ENCODE measurements at regions not wholly inside any gene's neighbourhood (a gene's known extent, or its start where the extent isn't known, plus 50 kb on each side); places are given as distances from the start of the nearest gene placed in this dataset.
"Not testable (repeated sequence)": the region's sequence is repeated elsewhere in the genome, so short reads cannot be mapped to it uniquely, and the experiment has no call there.

DNA sequence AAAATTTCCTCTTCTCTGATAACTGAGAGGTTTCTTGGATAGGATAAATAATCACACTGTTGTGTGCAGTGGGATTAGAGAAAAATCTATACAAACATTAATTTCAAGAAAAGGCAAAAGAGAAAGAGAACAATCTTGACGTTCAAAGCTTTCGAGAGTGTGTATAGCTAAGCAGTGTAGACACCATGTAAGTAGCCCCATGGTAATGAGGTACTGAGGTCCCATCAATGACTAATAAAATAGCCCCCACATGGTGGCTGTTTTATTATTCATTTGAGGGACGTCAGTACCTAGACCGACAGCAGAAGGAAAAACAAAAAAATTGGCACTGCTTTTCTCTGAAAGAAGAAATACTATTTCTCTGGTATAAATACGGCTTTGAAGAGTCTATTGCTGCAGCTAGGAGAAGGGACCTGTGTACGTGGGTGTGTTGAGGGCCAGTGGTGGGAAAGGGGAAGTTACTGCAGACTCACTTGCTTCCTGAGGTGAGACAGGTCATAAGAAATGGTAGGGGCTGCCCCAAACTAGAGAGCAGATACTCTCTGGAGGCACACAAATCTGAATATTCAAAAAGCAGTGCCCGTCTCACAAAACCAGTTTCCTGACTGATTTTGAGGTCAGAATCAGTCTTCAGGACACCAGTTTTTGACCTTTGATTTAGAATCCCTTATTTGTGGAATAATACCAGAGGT is 339.8 kb downstream of the EMP1 start:
- DNase-seq (ENCODE audit: low read depth) = peak; percentile 67
- TF ChIP-seq, protein P1, sequence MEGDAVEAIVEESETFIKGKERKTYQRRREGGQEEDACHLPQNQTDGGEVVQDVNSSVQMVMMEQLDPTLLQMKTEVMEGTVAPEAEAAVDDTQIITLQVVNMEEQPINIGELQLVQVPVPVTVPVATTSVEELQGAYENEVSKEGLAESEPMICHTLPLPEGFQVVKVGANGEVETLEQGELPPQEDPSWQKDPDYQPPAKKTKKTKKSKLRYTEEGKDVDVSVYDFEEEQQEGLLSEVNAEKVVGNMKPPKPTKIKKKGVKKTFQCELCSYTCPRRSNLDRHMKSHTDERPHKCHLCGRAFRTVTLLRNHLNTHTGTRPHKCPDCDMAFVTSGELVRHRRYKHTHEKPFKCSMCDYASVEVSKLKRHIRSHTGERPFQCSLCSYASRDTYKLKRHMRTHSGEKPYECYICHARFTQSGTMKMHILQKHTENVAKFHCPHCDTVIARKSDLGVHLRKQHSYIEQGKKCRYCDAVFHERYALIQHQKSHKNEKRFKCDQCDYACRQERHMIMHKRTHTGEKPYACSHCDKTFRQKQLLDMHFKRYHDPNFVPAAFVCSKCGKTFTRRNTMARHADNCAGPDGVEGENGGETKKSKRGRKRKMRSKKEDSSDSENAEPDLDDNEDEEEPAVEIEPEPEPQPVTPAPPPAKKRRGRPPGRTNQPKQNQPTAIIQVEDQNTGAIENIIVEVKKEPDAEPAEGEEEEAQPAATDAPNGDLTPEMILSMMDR (IDR thresholded peaks at IDR 0.05; ENCODE audit: insufficient read depth, low read depth, low read length, missing control alignments) = no peak
- no peak overlapping the region for H3K4me3 ChIP-seq (ENCODE audit: low read depth, low read length)

DNA sequence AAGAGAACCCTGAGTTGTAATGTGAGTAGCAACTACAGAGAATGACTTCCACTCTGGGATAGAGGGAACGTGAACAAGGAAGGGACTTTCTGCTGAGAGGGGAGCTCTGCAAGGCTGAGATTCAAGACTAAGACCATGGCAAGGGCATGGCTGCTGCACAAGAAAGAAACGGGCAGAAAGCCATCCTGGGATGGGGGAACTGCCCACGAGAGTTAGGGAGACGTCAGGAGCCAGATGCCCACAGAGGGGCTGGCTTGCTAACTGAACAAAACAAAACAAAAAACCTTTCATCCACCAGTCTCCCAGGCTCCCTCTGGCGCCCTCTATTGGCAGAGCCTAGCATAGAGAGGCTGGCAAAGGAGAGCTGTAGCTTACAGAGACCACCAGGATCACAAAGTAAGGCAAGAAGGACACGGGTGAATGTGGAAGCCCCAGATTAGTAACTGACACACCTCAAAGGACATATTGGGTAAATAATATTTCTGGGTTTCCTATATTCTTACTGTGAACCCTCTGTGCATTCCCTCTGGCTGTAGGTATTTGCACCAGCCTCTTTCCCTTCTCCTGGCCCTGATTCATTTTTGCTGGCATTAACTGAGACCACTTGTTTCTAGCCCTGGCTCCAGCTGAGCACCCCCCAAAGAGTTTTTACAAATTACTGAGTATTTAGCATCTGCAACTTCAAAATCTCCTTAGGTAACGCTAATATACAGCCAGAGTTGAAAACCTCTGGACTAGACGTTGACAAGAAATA is 338.3 kb downstream of the EMP1 start:
- no peak overlapping the region for H3K4me3 ChIP-seq (ENCODE audit: low read depth, low read length)
- TF ChIP-seq, protein P1 (IDR thresholded peaks at IDR 0.05; ENCODE audit: insufficient read depth, low read depth, low read length, missing control alignments) = peak; percentile 91
- peak; percentile 60 for DNase-seq (ENCODE audit: low read depth)

GRCh38 chr12:13534242-13534641 is 337.7 kb downstream of the EMP1 start:
- DNase-seq (ENCODE audit: low read depth) = no peak
- no peak overlapping the region for H3K4me3 ChIP-seq (ENCODE audit: low read depth, low read length)
- TF ChIP-seq, protein P1 (IDR thresholded peaks at IDR 0.05; ENCODE audit: insufficient read depth, low read depth, low read length, missing control alignments) = no peak

DNA sequence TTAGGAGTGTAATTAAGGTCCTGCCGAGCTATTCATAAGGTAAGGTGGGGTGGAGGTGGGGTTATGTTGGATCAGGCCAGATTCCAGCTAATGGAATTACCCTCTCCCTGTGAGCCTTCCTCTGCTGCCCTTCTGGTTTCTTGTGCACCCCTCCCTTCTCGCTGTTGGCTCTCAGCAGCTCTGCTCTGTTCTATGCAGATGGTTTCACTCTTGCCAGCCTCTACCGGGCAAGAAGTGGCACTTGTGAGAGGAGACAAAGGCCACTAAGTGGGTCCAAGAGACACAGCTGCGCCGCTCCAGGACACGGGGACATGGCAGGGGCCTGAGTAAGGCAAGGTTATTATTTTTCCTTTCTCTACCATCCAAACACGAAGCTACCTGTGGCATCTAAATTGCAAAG is 334.4 kb downstream of the EMP1 start:
- TF ChIP-seq, protein P1 (IDR thresholded peaks at IDR 0.05; ENCODE audit: insufficient read depth, low read depth, low read length, missing control alignments) = no peak
- no peak for DNase-seq (ENCODE audit: low read depth)
- H3K4me3 ChIP-seq (ENCODE audit: low read depth, low read length) = no peak overlapping the region

DNA sequence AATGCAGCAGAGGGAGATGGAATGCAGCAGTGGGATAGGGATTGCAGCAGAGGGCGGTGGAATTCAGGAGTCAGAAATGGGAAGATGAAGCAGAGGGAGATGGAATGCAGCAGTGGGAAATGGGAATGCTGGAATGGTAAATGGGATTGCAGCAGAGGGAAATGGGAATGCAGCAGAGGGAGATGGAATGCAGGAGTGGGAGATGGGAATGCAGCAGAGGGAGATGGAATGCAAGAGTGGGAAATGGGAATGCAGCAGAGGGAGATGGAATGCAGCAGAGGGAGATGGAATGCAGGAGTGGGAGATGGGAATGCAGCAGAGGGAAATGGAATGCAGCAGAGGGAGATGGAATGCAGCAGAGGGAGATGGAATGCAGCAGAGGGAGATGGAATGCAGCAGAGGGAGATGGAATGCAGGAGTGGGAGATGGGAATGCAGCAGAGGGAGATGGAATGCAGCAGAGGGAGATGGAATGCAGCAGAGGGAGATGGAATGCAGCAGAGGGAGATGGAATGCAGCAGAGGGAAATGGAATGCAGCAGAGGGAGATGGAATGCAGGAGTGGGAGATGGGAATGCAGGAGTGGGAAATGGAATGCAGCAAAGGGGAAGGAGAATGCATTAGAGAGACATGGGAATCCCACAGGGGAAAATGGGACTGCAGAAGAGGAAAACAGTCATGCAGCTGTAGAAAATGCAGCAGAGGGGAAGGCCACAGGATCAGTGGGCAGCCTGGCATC is 329.8 kb downstream of the EMP1 start:
- not testable (repeated sequence) for H3K4me3 ChIP-seq (ENCODE audit: low read depth, low read length); DNase-seq (ENCODE audit: low read depth)

DNA sequence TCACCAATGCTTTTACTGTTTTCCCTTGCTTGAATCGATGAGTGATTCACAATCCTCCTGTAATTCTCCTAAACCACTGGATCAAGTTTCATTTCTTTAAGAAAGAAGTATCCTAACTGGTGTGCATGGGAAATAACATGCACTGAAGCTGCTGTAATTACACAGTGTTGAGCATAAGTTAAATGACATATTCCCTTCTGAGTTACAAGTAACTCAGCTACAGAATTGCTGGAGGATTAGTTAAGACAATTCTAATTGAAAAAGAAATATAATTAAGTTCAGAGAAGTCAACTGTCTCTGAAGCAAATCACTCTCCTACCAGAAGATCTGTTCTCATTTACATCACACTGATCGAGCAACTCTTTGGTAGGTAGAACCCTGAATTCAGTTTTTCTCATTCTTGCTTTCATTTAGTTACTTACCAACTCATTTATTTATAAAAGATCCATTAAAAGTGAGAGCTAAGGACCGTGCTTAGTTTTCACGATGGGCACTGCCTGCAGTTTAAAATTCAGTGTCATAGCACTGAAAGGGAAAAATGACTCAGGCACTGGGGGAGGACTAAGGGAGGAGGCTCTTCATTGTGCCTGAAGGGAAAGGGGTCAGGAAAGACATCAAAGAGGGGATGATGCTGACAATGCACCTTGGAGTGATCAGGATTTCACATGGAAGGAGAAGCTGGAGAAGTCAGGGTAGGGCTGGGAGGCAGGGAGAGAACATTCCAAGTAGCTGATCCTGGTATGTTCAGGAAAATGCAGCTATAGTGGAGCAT is 327.2 kb downstream of the EMP1 start:
- no peak for DNase-seq (ENCODE audit: low read depth)
- TF ChIP-seq, protein P1 (IDR thresholded peaks at IDR 0.05; ENCODE audit: insufficient read depth, low read depth, low read length, missing control alignments) = no peak
- no peak overlapping the region for H3K4me3 ChIP-seq (ENCODE audit: low read depth, low read length)

GRCh38 chr12:13518034-13518433 is 321.5 kb downstream of the EMP1 start:
- DNase-seq (ENCODE audit: low read depth); H3K4me3 ChIP-seq (ENCODE audit: low read depth, low read length): not testable (repeated sequence)
